Fibroblast of lung (primary cell): ENCODE measurements at regions not wholly inside any gene's neighbourhood (a gene's known extent, or its start where the extent isn't known, plus 50 kb on each side); places are given as distances from the start of the nearest gene placed in this dataset.

ENCODE experiments used
- CTCF ChIP-seq, 2 donors: IDR thresholded peaks in 1 of 2; conservative IDR thresholded peaks in 1 of 2; 1 replicate in 1 of 2; 2 replicates in 1 of 2; pipeline ENCODE4 v1.5.1; 2011 to 2012; ENCODE audit warnings: low read length in 2 of 2, control low read depth in 1 of 2, inconsistent platforms in 1 of 2, low read depth in 1 of 2, mild to moderate bottlenecking in 1 of 2
- EZH2 ChIP-seq: IDR thresholded peaks from 2 replicates; pipeline ENCODE4 v1.5.1; 2012; ENCODE audit warnings: low read length, control low read depth, mild to moderate bottlenecking; ENCODE audit errors: missing control alignments

GRCh38 chr17:70454377-70454776 lies 285.0 kb downstream of the KCNJ2 start:
- TF ChIP-seq CTCF (conservative IDR thresholded peaks at IDR 0.05 in 1 of 2, IDR thresholded peaks at IDR 0.05 in 1 of 2; ENCODE audit: low read depth in 1 of 2, low read length in 2 of 2): no peak
- no peak for TF ChIP-seq EZH2
